GM13976 (cell line): ENCODE measurements at regions not wholly inside any gene's neighbourhood (a gene's known extent, or its start where the extent isn't known, plus 50 kb on each side); places are given as distances from the start of the nearest gene placed in this dataset.
"Not testable (repeated sequence)": the region's sequence is repeated elsewhere in the genome, so short reads cannot be mapped to it uniquely, and the experiment has no call there.

Experiments used
- DNase-seq: peaks from one replicate; pipeline ENCODE4 v3.0.0; 2012; ENCODE audit warnings: low spot score
- CTCF ChIP-seq: IDR thresholded peaks from 2 replicates; pipeline ENCODE4 v1.5.1; 2012; ENCODE audit warnings: borderline replicate concordance, mild to moderate bottlenecking; ENCODE audit not compliant: insufficient read depth; ENCODE audit errors: extremely low read depth, missing control alignments, control extremely low read depth
- in situ Hi-C: fragments of 300-500 bp; cut with MboI; formaldehyde crosslinking; loops from one replicate; pipeline ENCODE4 v1.12.0; 2022; ENCODE audit warnings: low sequenced_read_pairs, mixed read lengths, inconsistent platforms; ENCODE audit not compliant: unreplicated experiment

- no peak for TF ChIP-seq CTCF
- in situ Hi-C loops = no loop called here
- no peak for DNase-seq
Observed at GRCh38 chr10:33031171-33031570, 73.1 kb upstream of the ITGB1 start.

- in situ Hi-C loops, DNase-seq: not testable (repeated sequence)
Observed at GRCh38 chr10:33028515-33028914, 70.5 kb upstream of the ITGB1 start.

- no peak for TF ChIP-seq CTCF
- in situ Hi-C loops = no loop called here
- no peak for DNase-seq
Observed at GRCh38 chr10:33027088-33027487, 69.1 kb upstream of the ITGB1 start.

- no peak for TF ChIP-seq CTCF
- DNase-seq = no peak
- in situ Hi-C loops = no loop called here
Observed at GRCh38 chr10:33026422-33026821, 68.4 kb upstream of the ITGB1 start.

- no peak for DNase-seq
- no peak for TF ChIP-seq CTCF
- in situ Hi-C loops = no loop called here
Observed at GRCh38 chr10:33025910-33026309, 67.9 kb upstream of the ITGB1 start.

- no peak for TF ChIP-seq CTCF
- in situ Hi-C loops = no loop called here
- no peak for DNase-seq
Observed at GRCh38 chr10:33025039-33025438, 67.0 kb upstream of the ITGB1 start.

GRCh38 chr10:33022691-33023090, 64.7 kb upstream of the ITGB1 start:
- no peak for DNase-seq
- in situ Hi-C loops = no loop called here
- no peak for TF ChIP-seq CTCF
